ENCODE measurements at regions not wholly inside any gene's neighbourhood (a gene's known extent, or its start where the extent isn't known, plus 50 kb on each side); places are given as distances from the start of the nearest gene placed in this dataset.
"Not testable (repeated sequence)": the region's sequence is repeated elsewhere in the genome, so short reads cannot be mapped to it uniquely, and the experiment has no call there.

DNA sequence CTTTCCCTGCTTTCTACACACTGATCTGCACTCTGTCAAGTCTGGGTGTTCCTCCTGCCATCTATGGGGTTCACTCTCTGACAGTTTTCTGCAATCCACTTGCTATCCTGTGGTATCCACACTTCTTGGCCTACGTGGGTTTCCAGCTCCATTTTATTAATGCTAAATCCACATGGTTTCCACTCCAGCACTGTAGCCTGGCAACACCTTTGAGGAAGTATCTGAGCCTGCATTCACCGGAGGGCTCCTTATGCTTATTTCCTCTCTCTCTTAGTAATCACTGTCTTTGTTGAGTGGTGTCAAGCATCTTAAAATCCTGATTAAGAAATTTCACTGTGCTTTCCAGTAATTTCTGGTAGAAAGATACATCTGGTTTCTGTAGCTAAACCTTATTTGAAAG lies 703.7 kb downstream of the TMEM121 start:
- CTCF ChIA-PET, result interaction anchor here (1.4 to 1.9 kb wide), 2 partner anchors 44 to 79 kb away, joined by 4 to 6 read pairs; no protein-coding TSS in a partner anchor
- DNase-seq, result no peak
- Mint-ChIP-seq H3K4me1 (peaks cover 12% of the 10 kb centered on the region), H3K4me3 (no peak overlapping the region), H3K27me3 (peaks cover 7% of the 10 kb centered on the region), H3K36me3 (no peaks in the 10 kb centered on the region), H3K27ac (no peak overlapping the region), H3K9me3 (ENCODE audit: low read depth) (no peaks in the 10 kb centered on the region)
- ATAC-seq, result no peak

DNA sequence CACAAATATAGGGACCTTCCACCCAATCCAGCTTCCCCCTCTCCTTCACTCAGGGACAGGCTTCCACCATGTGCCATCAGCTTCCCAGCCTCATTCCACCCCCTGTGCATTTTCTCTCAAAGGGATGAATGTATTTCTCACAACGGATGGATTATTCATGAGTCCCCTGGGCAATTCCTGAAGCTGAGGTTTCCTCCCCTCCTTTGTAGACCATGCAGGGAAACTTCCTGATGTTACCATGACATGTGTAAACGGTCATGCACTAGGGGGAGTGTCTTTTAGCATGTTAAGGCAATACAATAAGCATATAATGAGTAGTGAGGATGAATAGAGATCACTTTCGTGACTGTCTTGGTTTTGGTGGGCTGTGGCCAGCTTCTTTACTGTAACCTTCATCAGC lies 706.8 kb downstream of the TMEM121 start:
- CTCF ChIA-PET, result interaction anchor here (1.3 to 1.8 kb wide), 4 partner anchors 10 to 45 kb away, joined by 3 to 6 read pairs (median 4); no protein-coding TSS in a partner anchor
- not testable (repeated sequence) for H3K4me3 Mint-ChIP-seq; H3K9me3 Mint-ChIP-seq (ENCODE audit: low read depth); DNase-seq; H3K36me3 Mint-ChIP-seq; H3K27ac Mint-ChIP-seq; ATAC-seq
- Mint-ChIP-seq H3K4me1 (peaks cover 12% of the 10 kb centered on the region), H3K27me3 (peaks cover 27% of the 10 kb centered on the region)

DNA sequence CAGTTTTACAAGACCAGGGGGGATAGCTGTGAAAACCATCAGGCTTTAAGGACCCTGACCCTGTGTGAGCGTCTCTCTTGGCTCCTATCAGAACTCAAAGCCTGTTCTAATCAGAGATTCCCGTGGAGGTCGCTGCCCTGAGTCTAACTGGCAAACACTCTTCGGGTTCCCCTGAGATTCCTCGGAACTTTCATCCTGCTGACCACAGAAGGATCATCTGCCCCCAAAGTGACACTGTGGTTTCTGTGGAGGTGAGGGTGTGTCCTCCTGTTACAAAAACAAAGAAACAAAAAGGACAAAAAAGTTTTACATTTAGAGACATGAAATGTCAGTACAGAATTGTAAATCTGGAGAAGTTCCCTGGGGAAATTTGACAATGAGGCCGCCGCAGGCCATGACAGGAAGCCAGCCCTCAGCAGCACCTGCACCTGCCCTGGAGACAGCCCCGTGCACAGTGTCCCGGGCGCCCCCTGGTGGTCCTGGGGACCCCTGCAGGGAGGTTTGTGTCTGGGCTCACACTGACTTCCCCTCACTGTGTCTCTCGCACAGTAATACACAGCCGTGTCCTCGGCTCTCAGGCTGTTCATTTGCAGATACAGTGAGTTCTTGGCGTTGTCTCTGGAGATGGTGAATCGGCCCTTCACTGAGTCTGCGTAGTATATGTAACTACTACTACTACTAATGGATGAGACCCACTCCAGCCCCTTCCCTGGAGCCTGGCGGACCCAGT lies 708.3 kb downstream of the TMEM121 start:
- not testable (repeated sequence) for H3K9me3 Mint-ChIP-seq (ENCODE audit: low read depth); H3K27ac Mint-ChIP-seq; H3K4me1 Mint-ChIP-seq; DNase-seq; ATAC-seq; H3K4me3 Mint-ChIP-seq; H3K36me3 Mint-ChIP-seq
- H3K27me3 Mint-ChIP-seq, result peaks cover 36% of the 10 kb centered on the region
- CTCF ChIA-PET, result interaction anchor here (0.6 to 1.8 kb wide), 5 partner anchors 11 to 302 kb away, joined by 3 to 6 read pairs (median 5); no protein-coding TSS in a partner anchor

DNA sequence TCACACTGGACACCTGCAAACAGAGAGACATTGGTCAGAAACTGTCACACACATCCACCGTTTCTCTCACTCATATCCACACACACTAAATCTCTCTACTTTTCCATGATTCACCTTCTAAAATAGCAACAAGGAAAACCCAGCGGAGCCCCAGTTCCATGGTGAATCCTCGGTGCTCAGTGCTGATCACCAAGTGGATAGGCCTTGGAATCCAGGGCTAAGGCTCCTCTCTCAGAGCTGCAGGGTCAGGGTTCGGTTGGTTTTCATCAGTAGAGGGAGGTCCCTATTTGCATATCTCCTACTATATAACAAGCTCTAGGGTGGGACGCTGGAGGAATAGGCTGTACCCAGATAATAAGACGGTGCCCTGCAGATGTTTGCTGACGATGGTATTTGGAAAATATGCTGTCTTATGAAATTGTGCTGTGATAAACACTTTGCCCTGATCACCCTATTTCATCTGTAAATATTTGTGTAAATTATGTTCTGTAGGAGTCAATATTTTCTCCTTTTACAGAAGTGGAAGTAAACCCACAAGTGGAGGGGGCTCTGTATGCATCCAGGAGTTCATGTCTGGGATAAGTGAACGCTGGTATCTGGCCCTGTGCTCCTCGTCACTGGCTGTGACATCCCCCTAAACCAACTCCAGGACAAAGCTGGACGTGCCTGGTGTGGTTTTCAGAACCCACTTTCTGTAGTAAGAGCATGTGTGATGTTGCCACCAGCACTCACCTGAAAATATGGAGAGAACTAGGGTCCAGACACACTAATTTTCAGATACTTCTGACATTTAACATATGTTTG lies 709.2 kb downstream of the TMEM121 start:
- no peak overlapping the region for H3K4me3 Mint-ChIP-seq
- no peaks in the 10 kb centered on the region for H3K36me3 Mint-ChIP-seq
- no peaks in the 10 kb centered on the region for H3K9me3 Mint-ChIP-seq (ENCODE audit: low read depth)
- H3K27me3 Mint-ChIP-seq, result peaks cover 44% of the 10 kb centered on the region
- no peak for ATAC-seq
- peaks cover 7% of the 10 kb centered on the region for H3K4me1 Mint-ChIP-seq
- no peak overlapping the region for H3K27ac Mint-ChIP-seq
- DNase-seq, result no peak
- CTCF ChIA-PET, result interaction anchor here (0.6 to 1.5 kb wide), 2 partner anchors 23 to 301 kb away, joined by 3 to 6 read pairs; no protein-coding TSS in a partner anchor

- peaks cover 68% of the 10 kb centered on the region for H3K27me3 Mint-ChIP-seq
- H3K4me1 Mint-ChIP-seq, result peaks cover 6% of the 10 kb centered on the region
- H3K4me3 Mint-ChIP-seq, result no peak overlapping the region
- ATAC-seq, result no peak
- CTCF ChIA-PET, result interaction anchor here (1.3 to 1.9 kb wide), 2 partner anchors 8 to 13 kb away, joined by 3 to 7 read pairs; no protein-coding TSS in a partner anchor
- H3K36me3 Mint-ChIP-seq, result no peaks in the 10 kb centered on the region
- H3K27ac Mint-ChIP-seq, result no peak overlapping the region
- DNase-seq, result no peak
- no peaks in the 10 kb centered on the region for H3K9me3 Mint-ChIP-seq (ENCODE audit: low read depth)
Observed at GRCh38 chr14:106248321-106249192, 722.2 kb downstream of the TMEM121 start.

GRCh38 chr14:106253995-106254394 lies 727.6 kb downstream of the TMEM121 start:
- H3K4me1 Mint-ChIP-seq; H3K27ac Mint-ChIP-seq; H3K4me3 Mint-ChIP-seq; H3K36me3 Mint-ChIP-seq; CTCF ChIA-PET; DNase-seq; H3K9me3 Mint-ChIP-seq (ENCODE audit: low read depth); ATAC-seq: not testable (repeated sequence)
- peaks cover 47% of the 10 kb centered on the region for H3K27me3 Mint-ChIP-seq

DNA sequence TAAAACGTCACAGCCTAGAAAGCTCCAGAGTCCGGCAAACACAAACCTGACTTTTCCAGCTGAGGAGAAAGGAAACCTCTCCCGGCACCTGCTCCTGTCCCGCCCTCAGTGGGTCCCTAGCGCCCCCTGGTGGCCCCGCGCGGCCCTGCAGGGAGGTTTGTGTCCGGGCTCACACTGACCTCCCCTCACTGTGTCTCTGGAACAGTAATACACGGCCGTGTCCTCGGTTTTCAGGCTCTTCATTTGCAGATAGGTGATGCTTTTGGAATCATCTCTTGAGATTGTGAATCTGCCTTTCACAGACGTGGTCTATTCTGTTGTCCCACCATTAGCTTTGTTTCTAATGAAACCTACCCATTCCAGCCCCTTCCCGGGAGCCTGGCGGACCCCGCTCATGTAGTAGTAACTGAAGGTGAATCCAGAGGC lies 731.2 kb downstream of the TMEM121 start:
- not testable (repeated sequence) for H3K27ac Mint-ChIP-seq; H3K36me3 Mint-ChIP-seq; ATAC-seq; H3K9me3 Mint-ChIP-seq (ENCODE audit: low read depth); H3K4me1 Mint-ChIP-seq; H3K4me3 Mint-ChIP-seq
- DNase-seq, result peak; percentile 73
- CTCF ChIA-PET, result interaction anchor here (0.9 to 2.7 kb wide), 23 partner anchors 8 to 171 kb away, joined by 3 to 17 read pairs (median 4); no protein-coding TSS in a partner anchor
- H3K27me3 Mint-ChIP-seq, result peaks cover 55% of the 10 kb centered on the region

DNA sequence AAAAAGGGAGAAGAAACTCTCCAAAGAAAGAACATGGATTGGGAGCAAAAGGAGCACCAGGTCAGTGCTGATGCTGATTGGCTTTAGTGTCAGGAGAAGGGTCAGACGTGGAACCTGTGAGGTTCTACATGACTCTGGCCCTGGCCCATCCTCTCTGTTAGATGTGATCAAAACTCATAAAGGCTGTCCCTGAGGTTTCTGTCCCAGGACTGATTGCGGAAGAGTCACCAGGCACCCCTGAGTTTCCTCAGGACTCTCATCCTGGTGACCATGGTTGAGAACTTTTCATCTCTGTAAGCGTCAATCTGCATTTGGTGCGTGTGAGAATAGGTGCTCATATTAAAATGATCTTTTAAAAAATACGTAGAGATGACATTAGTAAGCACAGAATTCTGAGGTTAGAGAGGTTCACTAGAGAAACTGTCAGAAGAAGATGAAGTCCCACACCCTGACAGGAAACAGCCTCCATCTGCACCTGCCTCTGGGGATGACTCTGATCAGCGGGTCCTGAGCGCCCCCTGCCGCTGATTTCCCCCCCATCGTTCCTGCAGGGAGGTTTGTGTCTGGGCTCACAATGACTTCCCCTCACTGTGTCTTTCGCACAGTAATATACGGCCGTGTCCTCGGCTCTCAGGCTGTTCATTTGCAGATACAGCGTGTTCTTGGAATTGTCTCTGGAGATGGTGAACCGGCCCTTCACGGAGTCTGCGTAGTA lies 741.8 kb downstream of the TMEM121 start:
- ATAC-seq, result peak; percentile 63
- H3K4me1 Mint-ChIP-seq, result peaks cover 7% of the 10 kb centered on the region
- peaks cover 69% of the 10 kb centered on the region for H3K27me3 Mint-ChIP-seq
- H3K27ac Mint-ChIP-seq, result no peak overlapping the region
- peak; percentile 87 for DNase-seq
- no peak overlapping the region for H3K4me3 Mint-ChIP-seq
- CTCF ChIA-PET, result interaction anchor here (0.7 to 3.5 kb wide), 9 partner anchors 8 to 98 kb away, joined by 3 to 15 read pairs (median 4); no protein-coding TSS in a partner anchor
- no peaks in the 10 kb centered on the region for H3K36me3 Mint-ChIP-seq
- no peaks in the 10 kb centered on the region for H3K9me3 Mint-ChIP-seq (ENCODE audit: low read depth)

GRCh38 chr14:106269029-106269428 lies 742.6 kb downstream of the TMEM121 start:
- Mint-ChIP-seq H3K27me3 (peaks cover 64% of the 10 kb centered on the region), H3K4me1 (peaks cover 7% of the 10 kb centered on the region), H3K4me3 (no peak overlapping the region), H3K36me3 (no peaks in the 10 kb centered on the region), H3K9me3 (ENCODE audit: low read depth) (no peaks in the 10 kb centered on the region), H3K27ac (no peak overlapping the region)
- CTCF ChIA-PET, result interaction anchor here (0.7 to 3.5 kb wide), 8 partner anchors 7 to 99 kb away, joined by 3 to 15 read pairs (median 4); no protein-coding TSS in a partner anchor
- ATAC-seq, result no peak
- no peak for DNase-seq

GRCh38 chr14:106269451-106270204 lies 743.2 kb downstream of the TMEM121 start:
- no peak for ATAC-seq
- peaks cover 63% of the 10 kb centered on the region for H3K27me3 Mint-ChIP-seq
- DNase-seq, result no peak
- H3K9me3 Mint-ChIP-seq (ENCODE audit: low read depth), result no peaks in the 10 kb centered on the region
- H3K4me1 Mint-ChIP-seq, result peaks cover 7% of the 10 kb centered on the region
- H3K4me3 Mint-ChIP-seq, result no peak overlapping the region
- H3K27ac Mint-ChIP-seq, result no peak overlapping the region
- H3K36me3 Mint-ChIP-seq, result no peaks in the 10 kb centered on the region
- CTCF ChIA-PET, result interaction anchor here (0.8 to 3.5 kb wide), 12 partner anchors 7 to 561 kb away, joined by 3 to 15 read pairs (median 4); no protein-coding TSS in a partner anchor

GRCh38 chr14:106270476-106271121 lies 744.2 kb downstream of the TMEM121 start:
- H3K4me1 Mint-ChIP-seq; DNase-seq; H3K4me3 Mint-ChIP-seq; H3K36me3 Mint-ChIP-seq; H3K27ac Mint-ChIP-seq; ATAC-seq; H3K9me3 Mint-ChIP-seq (ENCODE audit: low read depth): not testable (repeated sequence)
- peaks cover 63% of the 10 kb centered on the region for H3K27me3 Mint-ChIP-seq
- CTCF ChIA-PET, result interaction anchor here (0.8 to 3.5 kb wide), 8 partner anchors 10 to 560 kb away, joined by 3 to 15 read pairs (median 4); no protein-coding TSS in a partner anchor

Data from activated CD8-positive, alpha-beta memory T cell treated with anti-CD3 and anti-CD28 coated beads, Interleukin-2, amount 10 ng/mL, durations not matched to agents 7 days and 5 days (primary cell).